Left colon (tissue), 2 donors: ENCODE measurements at regions not wholly inside any gene's neighbourhood (a gene's known extent, or its start where the extent isn't known, plus 50 kb on each side); places are given as distances from the start of the nearest gene placed in this dataset.

ENCODE experiments used
- ATAC-seq: fragments of 200-7000 bp; cut with Tn5 transposase; one replicate; pipeline ENCODE4 v1.9.1; 2020; ENCODE audit warnings: mild to moderate bottlenecking, moderate library complexity
- DNase-seq, 2 donors: peaks; one replicate each; pipeline ENCODE4 v3.0.0-alpha.2; 2020
- intact Hi-C, 2 donors: fragments of 100-400 bp; cut with DNase I in 1 of 2; cut with micrococcal nuclease in 1 of 2; formaldehyde crosslinking; loops; one replicate each; pipeline versions ENCODE4 v1.11.2 to v1.14.0; 2022; cut with DNase I, micrococcal nuclease
- donor health status: DM: no; HTN: no; CAD: no.
- donor health status: DM: yes; HTN: yes; CAD: no.

- DNase-seq (no peak), ATAC-seq (no peak)
- intact Hi-C loops: no loop called here
Measured at GRCh38 chr3:6509576-6509975, 351.3 kb upstream of the GRM7 start.

- intact Hi-C loops: no loop called here
- DNase-seq: no peak
- ATAC-seq: no peak
Measured at GRCh38 chr3:6510713-6511112, 350.2 kb upstream of the GRM7 start.

DNA sequence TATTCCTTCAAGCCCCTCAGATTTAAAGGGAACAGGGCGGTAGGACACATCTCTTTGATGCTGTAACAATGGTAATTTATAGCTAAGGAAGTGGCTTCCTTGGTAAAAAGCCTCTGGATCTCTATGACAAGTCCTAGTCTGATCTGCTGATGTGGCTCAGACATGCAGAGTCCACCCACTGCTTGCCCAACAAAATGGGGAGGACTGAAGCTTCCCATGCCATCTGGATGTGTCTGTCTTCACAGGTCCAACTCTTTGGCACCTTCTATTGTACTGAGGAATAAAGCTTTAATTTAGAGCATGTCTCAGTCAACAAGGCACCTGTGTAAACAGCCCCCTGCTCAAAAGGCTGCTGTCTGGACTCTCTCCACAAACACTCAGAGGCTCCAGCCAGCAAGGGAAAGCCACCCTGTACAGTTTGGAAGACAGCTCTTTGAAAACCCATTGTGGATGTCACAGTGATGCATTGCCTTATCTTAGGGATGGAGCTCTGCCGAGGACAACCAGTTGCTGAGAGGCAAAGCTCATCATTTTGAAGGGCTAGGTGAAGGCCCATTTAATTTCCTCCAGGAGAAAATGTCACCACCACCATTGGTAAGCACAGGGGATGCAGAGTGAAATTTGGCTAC, 348.6 kb upstream of the GRM7 start:
- no peak for ATAC-seq
- intact Hi-C loops: no loop called here
- DNase-seq: no peak

GRCh38 chr3:6516143-6516542, 344.8 kb upstream of the GRM7 start:
- DNase-seq: no peak
- no peak for ATAC-seq
- intact Hi-C loops: no loop called here

DNA sequence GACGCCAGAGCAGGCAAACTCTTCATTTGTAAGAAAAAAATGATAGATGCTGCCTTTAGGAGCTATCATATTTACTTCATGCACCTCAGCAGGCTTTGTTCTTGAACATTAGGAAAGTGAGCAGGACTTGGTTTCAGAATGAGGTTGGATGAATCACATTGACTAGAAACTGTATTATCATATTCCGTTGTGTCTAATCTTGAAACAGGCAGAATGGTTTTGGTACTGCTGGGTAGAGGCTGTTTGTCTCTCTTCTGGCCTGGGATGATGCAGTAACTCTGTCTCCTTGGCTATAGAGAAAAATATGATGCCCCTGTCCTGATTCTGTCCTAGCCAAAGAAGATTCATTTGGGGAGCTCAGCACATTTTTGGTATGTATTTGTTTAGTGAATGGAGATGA, 344.2 kb upstream of the GRM7 start:
- DNase-seq (no peak), ATAC-seq (no peak)
- intact Hi-C loops: no loop called here

GRCh38 chr3:6518709-6519345, 342.1 kb upstream of the GRM7 start:
- DNase-seq: no peak
- no peak for ATAC-seq
- intact Hi-C loops: no loop called here

DNA sequence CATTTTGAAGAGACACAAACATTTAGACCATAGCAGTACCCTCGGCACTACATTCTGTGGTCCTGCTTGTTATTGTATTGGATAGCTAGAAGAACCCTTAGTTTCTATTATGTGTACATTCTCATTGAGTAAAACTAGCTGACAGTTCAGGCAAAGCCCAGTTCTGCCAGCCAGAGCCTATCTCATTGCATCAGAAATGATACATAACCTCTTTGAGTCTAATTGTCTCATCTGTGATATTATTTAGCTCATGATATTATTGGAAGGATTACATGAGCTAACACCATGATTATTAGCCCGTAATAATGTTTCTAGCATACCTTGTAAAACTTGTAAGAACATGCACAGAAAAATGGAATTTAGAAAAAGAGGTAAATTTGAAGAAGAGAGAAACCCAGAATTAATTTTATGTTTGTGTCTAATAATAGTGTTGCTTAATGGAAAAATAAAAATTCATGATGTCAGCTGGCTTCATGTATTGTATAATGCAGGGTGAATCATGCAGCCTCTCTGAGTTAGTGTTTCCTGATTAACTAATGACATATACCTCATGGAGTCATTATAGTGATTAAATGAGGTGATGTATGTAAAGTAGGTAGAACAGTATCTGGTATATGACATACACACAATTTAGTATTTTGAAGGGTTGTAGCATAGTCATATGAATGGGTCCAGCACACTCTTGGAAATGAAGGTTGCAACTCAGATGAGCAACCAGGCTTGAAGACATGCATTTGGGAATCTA, 339.4 kb upstream of the GRM7 start:
- intact Hi-C loops: no loop called here
- ATAC-seq: no peak
- no peak for DNase-seq

GRCh38 chr3:6522191-6522590, 338.7 kb upstream of the GRM7 start:
- no peak for ATAC-seq
- intact Hi-C loops: no loop called here

DNA sequence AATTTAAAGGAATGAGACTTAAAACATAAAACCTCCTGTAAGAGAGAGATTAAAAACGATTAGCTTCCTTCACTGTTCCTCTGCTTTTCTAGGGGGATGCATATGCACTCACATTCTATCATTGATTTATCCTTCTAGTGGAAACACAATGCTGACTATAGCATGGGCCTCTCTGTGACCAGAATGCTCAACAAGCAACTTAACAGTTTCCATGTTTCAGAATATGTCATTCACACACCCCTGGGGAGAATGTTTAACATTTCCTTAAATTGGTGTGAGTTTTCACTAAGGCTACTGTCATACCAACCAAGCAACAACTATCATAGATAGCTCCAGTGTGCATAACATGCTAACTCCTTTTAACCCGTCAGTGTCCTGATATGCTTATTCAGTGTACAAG, 337.9 kb upstream of the GRM7 start:
- ATAC-seq (no peak), DNase-seq (no peak)
- intact Hi-C loops: no loop called here

More at GRCh38 chr3:6522191-6522590, 338.7 kb upstream of the GRM7 start:
- DNase-seq: no peak

DNA sequence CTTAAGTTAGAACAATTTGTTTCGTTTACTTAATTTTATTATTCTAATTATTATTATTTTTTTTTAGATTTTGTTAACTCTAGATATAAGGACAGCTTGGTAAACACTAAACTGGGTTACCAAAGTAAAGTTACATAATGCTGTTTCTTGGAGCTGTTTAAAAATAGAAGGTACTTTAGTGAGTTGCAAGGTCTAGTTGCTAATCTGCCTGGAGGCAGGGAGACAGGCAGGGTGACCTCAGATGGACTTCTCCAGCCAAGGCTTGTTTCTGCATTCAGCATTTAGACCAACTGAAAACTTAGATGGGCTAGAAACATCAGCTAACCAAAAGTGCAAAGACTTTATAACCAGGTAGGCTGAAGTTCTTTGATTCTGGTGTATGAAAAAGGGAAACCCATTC, 336.4 kb upstream of the GRM7 start:
- no peak for ATAC-seq
- DNase-seq: no peak
- intact Hi-C loops: no loop called here

- peak; percentile 33 for ATAC-seq
- no peak for DNase-seq
- intact Hi-C loops: no loop called here
Measured at GRCh38 chr3:6526321-6526720, 334.6 kb upstream of the GRM7 start.

DNA sequence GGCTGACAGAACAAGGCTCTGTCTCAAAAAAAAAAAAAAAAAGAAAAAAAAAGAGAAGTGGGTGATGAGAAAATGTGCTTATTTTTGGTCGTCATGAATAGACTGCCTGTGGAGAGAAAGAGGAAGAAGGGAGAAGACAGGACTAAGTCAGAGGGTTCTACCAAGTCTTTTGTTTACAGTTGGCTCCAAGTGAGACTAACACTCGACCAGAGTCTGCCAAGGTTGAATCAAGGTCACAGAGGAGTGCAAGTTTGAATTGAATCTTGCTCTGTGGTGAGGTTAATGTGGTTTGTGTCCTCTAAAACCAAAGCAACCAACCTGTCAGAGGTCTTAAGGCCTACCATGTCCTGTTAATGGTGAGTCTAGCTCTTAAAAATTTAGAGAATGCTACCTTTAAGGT, 334.1 kb upstream of the GRM7 start:
- intact Hi-C loops: no loop called here
- DNase-seq (no peak), ATAC-seq (no peak)

DNA sequence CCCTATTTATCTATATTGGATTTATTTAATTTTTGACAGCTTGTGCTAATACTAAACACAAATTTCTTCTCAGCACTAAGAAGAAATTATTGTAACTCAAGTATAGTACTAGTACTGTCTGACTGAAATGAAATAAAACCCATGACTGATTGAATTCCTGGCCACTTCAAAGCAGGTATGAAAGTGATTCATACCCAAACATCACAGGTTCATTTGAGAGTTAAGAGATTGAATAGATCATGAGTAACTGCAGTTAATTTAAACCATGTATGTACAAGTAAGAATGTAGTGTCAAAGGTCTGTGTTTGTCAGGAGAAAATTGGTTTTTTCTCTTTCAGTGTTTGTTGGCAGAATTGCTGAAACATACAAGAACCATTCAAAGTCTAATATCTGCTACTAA, 332.0 kb upstream of the GRM7 start:
- intact Hi-C loops: no loop called here
- ATAC-seq (no peak), DNase-seq (no peak)

GRCh38 chr3:6531153-6531552, 329.8 kb upstream of the GRM7 start:
- intact Hi-C loops: no loop called here
- ATAC-seq: no peak

GRCh38 chr3:6532101-6532500, 328.8 kb upstream of the GRM7 start:
- intact Hi-C loops: no loop called here
- DNase-seq (no peak), ATAC-seq (no peak)

More at GRCh38 chr3:6531153-6531552, 329.8 kb upstream of the GRM7 start:
- DNase-seq: no peak

DNA sequence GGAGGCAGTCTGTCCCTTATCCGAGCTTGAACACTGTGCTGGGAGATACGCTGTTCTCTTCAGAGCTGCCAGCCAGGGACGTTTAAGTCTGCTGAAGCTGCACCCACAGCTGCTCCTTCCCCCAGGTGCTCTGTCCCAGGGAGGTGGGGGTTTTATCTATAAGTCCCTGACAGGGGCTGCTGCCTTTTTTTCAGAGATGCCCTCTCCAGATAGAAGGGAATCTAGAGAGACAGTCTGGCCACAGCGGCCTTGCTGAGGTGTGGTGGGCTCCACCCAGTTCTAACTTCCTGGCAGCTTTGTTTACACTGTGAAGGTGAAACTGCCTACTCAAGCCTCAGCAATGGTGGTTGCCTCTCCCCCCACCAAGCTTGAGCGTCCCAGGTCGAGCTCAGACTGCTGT, 319.9 kb upstream of the GRM7 start:
- DNase-seq (no peak), ATAC-seq (no peak)
- intact Hi-C loops: no loop called here

- intact Hi-C loops: no loop called here
- ATAC-seq (peak; percentile 52), DNase-seq (no peak)
Measured at GRCh38 chr3:6542795-6543194, 318.1 kb upstream of the GRM7 start.

- ATAC-seq: no peak
- DNase-seq: no peak
- intact Hi-C loops: no loop called here
Measured at GRCh38 chr3:6549296-6549695, 311.6 kb upstream of the GRM7 start.

DNA sequence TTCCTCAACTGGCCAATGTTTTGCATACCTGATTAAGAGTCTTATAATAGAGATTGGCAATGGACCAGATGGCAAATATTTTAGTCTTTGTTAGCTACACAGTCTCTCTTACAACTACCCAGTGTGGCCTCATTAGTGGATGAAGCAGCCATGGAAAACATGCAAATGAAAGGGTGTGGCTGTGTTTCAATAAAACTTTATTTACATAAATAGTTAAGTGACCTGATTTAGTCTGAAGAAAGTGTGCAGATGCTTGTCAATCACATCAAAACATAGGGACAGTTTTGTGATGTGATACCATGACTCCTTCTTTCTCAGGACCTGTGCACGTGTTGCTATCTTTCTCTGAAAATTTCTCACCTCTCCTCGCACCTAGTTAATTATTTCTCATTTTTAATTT, 309.8 kb upstream of the GRM7 start:
- intact Hi-C loops: no loop called here
- DNase-seq: no peak
- no peak for ATAC-seq

DNA sequence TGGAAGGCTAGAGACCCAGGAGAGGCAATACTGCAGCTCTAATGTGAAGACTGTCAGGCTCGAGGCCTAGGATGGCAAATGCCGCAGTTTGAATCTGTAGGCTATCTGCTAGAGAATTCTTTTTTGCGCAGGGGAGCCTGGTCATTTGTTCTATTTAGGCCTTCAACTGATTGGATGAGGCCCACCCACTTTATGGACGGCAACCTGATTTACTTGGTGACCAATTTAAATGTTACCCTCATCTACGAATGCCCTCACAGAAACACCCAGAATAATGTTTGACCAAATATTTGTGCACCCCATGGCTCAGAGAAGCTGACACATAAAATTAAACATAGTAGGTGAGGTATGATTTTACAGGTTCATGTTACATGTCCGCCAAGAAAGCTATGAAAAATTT, 300.7 kb upstream of the GRM7 start:
- no peak for ATAC-seq
- intact Hi-C loops: no loop called here
- no peak for DNase-seq

DNA sequence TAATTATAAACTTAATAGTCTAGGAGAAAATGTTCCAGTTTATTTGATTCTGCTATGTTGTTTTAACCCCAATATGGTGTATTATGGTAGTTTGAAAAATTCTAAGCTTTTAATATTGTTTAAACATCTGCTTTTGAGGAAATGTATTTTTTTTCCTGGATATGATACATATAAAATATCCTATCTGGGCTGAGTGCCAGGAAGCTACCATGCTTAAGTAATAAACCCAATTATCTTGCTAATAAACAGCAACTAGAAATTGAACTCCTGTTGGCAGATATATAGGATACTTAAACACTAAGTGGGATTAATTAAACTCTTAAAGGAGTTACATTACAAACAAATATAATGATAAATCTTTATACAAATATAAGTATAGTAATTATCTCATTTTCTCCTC, 293.7 kb upstream of the GRM7 start:
- intact Hi-C loops: no loop called here
- DNase-seq (no peak), ATAC-seq (no peak)
